AG04450 (cell line): ENCODE measurements at regions not wholly inside any gene's neighbourhood (a gene's known extent, or its start where the extent isn't known, plus 50 kb on each side); places are given as distances from the start of the nearest gene placed in this dataset.

Experiments used
- CTCF ChIA-PET: fragments of 300-600, 350-600 bp; formaldehyde crosslinking; extraction: SDS; loops from one replicate; lab custom pipeline; 2022; ENCODE audit warnings: antibody characterized with exemption, inconsistent platforms; lab: Charles Lee
- POLR2A ChIA-PET: fragments of 350-600 bp; formaldehyde crosslinking; extraction: SDS; loops from one replicate; lab custom pipeline; 2021; ENCODE audit warnings: antibody characterized with exemption, inconsistent platforms; lab: Yijun Ruan, JAX
- DNase-seq: peaks from one replicate; pipeline ENCODE4 v3.0.0-alpha.2; 2011; ENCODE audit warnings: low read depth, low spot score
- H3K27ac ChIP-seq: one replicate; pipeline ENCODE4 v1.5.1; 2012; ENCODE audit warnings: low read depth, low read length, control low read depth
- H3K27me3 ChIP-seq: one replicate; pipeline ENCODE4 v1.6.0; 2012; ENCODE audit warnings: low read length; ENCODE audit not compliant: control insufficient read depth, insufficient read depth
- H3K4me3 ChIP-seq: 2 replicates; pipeline ENCODE4 v1.5.1; 2011; ENCODE audit warnings: mild to moderate bottlenecking, low read depth, low read length, control low read depth
- H3K9me3 ChIP-seq: 2 replicates; pipeline ENCODE4 v1.5.1; 2012; ENCODE audit warnings: low read length; ENCODE audit not compliant: control insufficient read depth, insufficient read depth
- TF ChIP-seq, protein P1 (sequence below): IDR thresholded peaks from 2 replicates; pipeline ENCODE4 v1.5.1; 2011; ENCODE audit warnings: low read depth, low read length, control low read depth, inconsistent platforms

DNA sequence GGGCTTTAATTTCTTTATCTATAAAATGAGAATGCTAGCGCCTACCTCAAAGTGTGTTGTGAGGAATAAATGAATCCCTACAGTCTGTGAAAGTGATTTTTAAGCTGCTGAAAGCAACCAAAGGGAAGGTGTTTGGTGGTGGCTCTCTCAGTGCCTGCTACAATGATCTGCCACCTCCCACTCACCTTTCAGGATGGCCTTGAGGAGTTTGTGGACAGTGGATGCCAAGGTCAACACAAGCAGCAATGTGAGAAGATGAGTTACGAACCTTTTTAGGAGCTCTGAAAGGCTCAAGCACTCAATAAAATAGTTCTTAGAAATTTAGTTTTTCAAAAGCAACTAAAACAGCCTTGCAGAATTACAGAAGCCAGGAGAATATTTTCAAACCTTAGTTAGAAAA is 176.6 kb upstream of the DPT start:
- POLR2A ChIA-PET = no interaction called here
- Histone ChIP-seq H3K4me3 (no peak overlapping the region), H3K9me3 (no peaks in the 10 kb centered on the region), H3K27me3 (no peaks in the 10 kb centered on the region), H3K27ac (no peak overlapping the region)
- no peak for DNase-seq
- CTCF ChIA-PET = no interaction called here
- TF ChIP-seq, protein P1, sequence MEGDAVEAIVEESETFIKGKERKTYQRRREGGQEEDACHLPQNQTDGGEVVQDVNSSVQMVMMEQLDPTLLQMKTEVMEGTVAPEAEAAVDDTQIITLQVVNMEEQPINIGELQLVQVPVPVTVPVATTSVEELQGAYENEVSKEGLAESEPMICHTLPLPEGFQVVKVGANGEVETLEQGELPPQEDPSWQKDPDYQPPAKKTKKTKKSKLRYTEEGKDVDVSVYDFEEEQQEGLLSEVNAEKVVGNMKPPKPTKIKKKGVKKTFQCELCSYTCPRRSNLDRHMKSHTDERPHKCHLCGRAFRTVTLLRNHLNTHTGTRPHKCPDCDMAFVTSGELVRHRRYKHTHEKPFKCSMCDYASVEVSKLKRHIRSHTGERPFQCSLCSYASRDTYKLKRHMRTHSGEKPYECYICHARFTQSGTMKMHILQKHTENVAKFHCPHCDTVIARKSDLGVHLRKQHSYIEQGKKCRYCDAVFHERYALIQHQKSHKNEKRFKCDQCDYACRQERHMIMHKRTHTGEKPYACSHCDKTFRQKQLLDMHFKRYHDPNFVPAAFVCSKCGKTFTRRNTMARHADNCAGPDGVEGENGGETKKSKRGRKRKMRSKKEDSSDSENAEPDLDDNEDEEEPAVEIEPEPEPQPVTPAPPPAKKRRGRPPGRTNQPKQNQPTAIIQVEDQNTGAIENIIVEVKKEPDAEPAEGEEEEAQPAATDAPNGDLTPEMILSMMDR = no peak

DNA sequence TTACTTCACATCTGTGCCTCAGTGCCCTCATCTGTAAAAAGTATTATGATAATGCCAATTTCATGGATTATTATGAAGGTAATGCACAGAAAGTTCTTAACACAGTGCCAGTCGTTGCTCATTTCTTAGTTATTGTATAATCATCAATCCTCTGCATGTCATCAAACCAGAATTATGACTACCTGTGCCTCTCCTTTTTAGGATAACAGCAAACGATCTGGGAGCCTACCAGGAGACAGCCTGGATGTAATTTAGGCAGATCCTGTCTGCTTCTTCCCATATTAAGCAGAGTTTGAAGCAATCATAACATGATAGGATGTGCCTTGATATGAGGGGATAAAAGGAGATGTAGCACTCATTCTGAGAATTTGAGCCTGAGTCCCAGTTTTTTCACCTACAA is 177.4 kb upstream of the DPT start:
- H3K9me3 ChIP-seq = no peaks in the 10 kb centered on the region
- TF ChIP-seq, protein P1 = no peak
- H3K4me3 ChIP-seq = no peak overlapping the region
- H3K27me3 ChIP-seq = no peaks in the 10 kb centered on the region
- ChIA-PET POLR2A (no interaction called here), CTCF (no interaction called here)
- H3K27ac ChIP-seq = no peak overlapping the region
- no peak for DNase-seq

DNA sequence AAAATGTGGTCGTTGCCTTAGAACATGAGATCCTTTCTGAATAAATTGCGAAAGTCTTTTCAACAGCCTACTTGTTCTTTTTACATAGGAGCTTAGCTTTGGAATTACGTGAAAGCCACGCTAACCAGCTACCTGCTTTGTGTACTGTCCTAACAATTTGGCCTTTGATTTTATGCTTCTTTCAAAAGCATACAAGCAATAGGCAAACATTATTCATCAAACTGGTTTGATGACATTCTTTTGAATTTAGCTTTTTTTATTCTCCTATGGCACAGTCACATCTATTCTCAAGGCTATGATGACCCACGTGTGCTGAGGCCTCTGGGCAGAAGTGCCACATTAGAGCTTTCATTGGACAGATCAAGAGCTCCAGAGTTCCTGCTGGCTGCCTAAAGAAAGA is 178.0 kb upstream of the DPT start:
- Histone ChIP-seq H3K27me3 (no peaks in the 10 kb centered on the region), H3K27ac (no peak overlapping the region), H3K4me3 (no peak overlapping the region), H3K9me3 (no peaks in the 10 kb centered on the region)
- TF ChIP-seq, protein P1 = no peak
- POLR2A ChIA-PET = no interaction called here
- DNase-seq = no peak
- CTCF ChIA-PET = interaction anchor here (1.4 kb wide), 1 partner anchor 441 kb away, joined by 3 read pairs; no protein-coding TSS in a partner anchor

DNA sequence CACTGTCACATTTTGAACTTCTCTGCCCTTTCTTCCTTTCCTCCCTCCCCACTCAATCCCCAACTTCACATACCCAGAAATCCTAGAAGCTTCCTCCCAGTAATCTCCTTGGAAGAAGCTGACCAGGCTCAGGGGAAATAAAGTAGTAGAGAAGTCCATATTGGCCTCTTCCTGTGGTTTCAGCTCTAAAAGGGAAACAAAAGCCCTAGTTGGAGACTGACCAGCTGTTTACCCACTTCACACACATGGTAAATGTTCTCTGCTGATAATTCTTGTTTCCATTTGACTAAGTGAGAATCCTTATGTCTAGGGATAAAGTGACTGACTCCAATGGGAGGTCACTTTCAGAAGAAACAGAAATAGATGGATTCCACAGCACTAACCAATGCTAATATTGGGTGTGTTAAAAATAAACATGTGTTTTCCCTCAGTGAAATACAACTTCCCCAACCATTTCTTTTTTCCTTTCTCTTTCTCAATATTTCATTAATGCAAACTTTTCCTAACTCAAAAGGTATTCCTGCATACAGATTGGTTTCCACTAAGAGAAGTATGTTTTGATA is 178.9 kb upstream of the DPT start:
- DNase-seq = no peak
- no peak overlapping the region for H3K4me3 ChIP-seq
- ChIA-PET CTCF (interaction anchor here (1.4 kb wide), 1 partner anchor 440 kb away, joined by 3 read pairs; no protein-coding TSS in a partner anchor), POLR2A (no interaction called here)
- no peaks in the 10 kb centered on the region for H3K27me3 ChIP-seq
- TF ChIP-seq, protein P1 = no peak
- no peak overlapping the region for H3K27ac ChIP-seq
- no peaks in the 10 kb centered on the region for H3K9me3 ChIP-seq

DNA sequence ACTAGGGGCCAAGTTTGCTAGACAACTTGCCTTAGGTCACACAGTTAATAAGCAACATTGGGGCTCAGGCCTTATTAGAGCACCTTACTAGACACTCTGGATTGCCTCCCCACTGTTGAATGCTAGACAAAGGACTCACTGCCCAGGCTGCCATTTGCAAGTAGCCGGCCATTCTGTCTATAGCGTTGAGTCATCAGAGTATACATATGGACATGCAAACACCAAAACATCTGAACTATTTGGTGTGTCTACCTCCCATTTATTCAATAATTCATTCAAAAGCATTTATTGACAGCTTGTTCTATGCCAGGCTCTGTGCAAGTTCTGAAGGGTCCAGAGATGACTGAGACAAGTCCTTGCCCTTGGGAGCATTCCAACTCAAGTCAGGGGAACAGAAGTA is 181.4 kb upstream of the DPT start:
- no peak for DNase-seq
- TF ChIP-seq, protein P1 = no peak
- H3K9me3 ChIP-seq = no peaks in the 10 kb centered on the region
- ChIA-PET CTCF (no interaction called here), POLR2A (no interaction called here)
- H3K27ac ChIP-seq = no peak overlapping the region
- H3K4me3 ChIP-seq = no peak overlapping the region
- H3K27me3 ChIP-seq = no peaks in the 10 kb centered on the region
